ENCODE measurements at regions not wholly inside any gene's neighbourhood (a gene's known extent, or its start where the extent isn't known, plus 50 kb on each side); places are given as distances from the start of the nearest gene placed in this dataset.

DNA sequence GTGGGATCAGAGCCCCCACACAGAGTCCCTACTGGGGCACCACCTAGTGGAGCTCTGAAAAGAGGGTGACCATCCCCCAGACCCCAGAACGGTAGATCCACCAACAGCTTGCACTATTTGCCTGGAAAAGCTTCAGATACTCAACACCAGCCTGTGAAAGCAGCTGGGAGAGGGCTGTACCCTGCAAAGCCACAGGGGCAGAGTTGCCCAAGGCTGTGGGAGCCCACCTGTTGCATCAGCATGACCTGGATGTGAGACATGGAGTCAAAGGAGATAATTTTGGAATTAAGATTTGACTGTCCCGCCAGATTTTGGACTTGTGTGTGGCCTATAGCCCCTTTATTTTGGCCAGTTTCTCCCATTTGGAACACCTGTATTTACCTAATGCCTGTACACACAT is 260.4 kb downstream of the TBX18 start:
- Histone ChIP-seq H3K9me3 (ENCODE audit: control insufficient read depth, insufficient read depth, low read depth, low read length) (peaks cover 6% of the 10 kb centered on the region; the same call in 1 of the 2 replicates), H3K36me3 (ENCODE audit: control insufficient read depth, insufficient read depth, low read length) (no peaks in the 10 kb centered on the region), H3K4me3 (ENCODE audit: low read depth, low read length) (no peak overlapping the region), H3K27ac (ENCODE audit: low read depth, low read length) (no peak overlapping the region), H3K27me3 (ENCODE audit: control insufficient read depth, insufficient read depth, low read length) (no peaks in the 10 kb centered on the region), H3K4me1 (ENCODE audit: control insufficient read depth, insufficient read depth, low read length) (no peaks in the 10 kb centered on the region), H3K9ac (ENCODE audit: low read length) (no peak overlapping the region)

DNA sequence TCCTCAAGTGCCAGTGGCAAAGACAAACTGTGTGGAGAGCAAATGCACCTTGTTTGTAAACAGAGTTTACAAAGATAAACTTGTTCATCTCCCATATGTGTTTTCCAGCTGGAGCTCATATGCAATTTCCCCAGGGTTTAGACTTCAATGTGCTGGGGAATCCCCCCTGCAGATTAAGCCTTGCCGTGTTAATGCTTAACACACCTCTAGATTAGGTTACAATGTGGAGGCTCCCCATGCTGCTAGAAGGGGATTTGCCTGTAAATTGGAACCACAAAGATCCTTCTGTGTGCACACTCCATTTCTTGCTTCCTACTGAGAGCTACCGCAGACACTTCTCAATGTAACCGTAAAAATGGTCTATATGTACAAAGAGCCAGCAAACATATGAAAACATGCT is 263.1 kb downstream of the TBX18 start:
- Histone ChIP-seq H3K4me3 (ENCODE audit: low read depth, low read length) (no peak overlapping the region), H3K4me1 (ENCODE audit: control insufficient read depth, insufficient read depth, low read length) (no peaks in the 10 kb centered on the region), H3K27ac (ENCODE audit: low read depth, low read length) (no peak overlapping the region), H3K27me3 (ENCODE audit: control insufficient read depth, insufficient read depth, low read length) (no peaks in the 10 kb centered on the region), H3K9me3 (ENCODE audit: control insufficient read depth, insufficient read depth, low read depth, low read length) (peaks cover 4% of the 10 kb centered on the region; the same call in 1 of the 2 replicates), H3K36me3 (ENCODE audit: control insufficient read depth, insufficient read depth, low read length) (no peaks in the 10 kb centered on the region), H3K9ac (ENCODE audit: low read length) (no peak overlapping the region)

- Histone ChIP-seq H3K9me3 (ENCODE audit: control insufficient read depth, insufficient read depth, low read depth, low read length) (no peaks in the 10 kb centered on the region), H3K4me3 (ENCODE audit: low read depth, low read length) (no peak overlapping the region), H3K36me3 (ENCODE audit: control insufficient read depth, insufficient read depth, low read length) (no peaks in the 10 kb centered on the region), H3K9ac (ENCODE audit: low read length) (no peak overlapping the region), H3K4me1 (ENCODE audit: control insufficient read depth, insufficient read depth, low read length) (no peaks in the 10 kb centered on the region), H3K27me3 (ENCODE audit: control insufficient read depth, insufficient read depth, low read length) (no peaks in the 10 kb centered on the region), H3K27ac (ENCODE audit: low read depth, low read length) (no peak overlapping the region)
Observed at GRCh38 chr6:84500726-84501125, 263.7 kb downstream of the TBX18 start.

DNA sequence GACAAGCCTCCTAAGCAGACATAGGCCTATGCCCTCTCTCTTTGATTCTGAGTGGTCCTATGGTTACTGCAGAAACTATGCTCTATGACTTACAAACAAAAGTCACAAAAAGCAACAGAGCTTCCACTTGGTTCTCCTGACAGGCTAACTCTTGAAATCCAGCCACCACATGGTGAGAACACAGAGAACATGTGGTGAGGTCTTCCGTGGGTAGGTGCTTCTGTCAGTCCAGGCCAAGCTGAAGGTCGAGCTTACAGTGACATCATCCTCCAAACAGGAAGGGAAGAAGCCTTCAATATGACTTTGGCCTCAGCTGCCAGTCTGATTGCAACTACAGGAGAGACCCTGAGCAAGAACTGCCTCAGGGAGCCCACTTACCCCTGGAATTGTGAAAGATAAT is 265.5 kb downstream of the TBX18 start:
- H3K9ac ChIP-seq (ENCODE audit: low read length): no peak overlapping the region
- H3K4me3 ChIP-seq (ENCODE audit: low read depth, low read length): no peak overlapping the region
- H3K9me3 ChIP-seq (ENCODE audit: control insufficient read depth, insufficient read depth, low read depth, low read length): no peaks in the 10 kb centered on the region
- no peak overlapping the region for H3K27ac ChIP-seq (ENCODE audit: low read depth, low read length)
- H3K4me1 ChIP-seq (ENCODE audit: control insufficient read depth, insufficient read depth, low read length): no peaks in the 10 kb centered on the region
- H3K27me3 ChIP-seq (ENCODE audit: control insufficient read depth, insufficient read depth, low read length): no peaks in the 10 kb centered on the region
- no peaks in the 10 kb centered on the region for H3K36me3 ChIP-seq (ENCODE audit: control insufficient read depth, insufficient read depth, low read length)

GRCh38 chr6:84492241-84493165 is 265.1 kb upstream of the CEP162 start:
- Histone ChIP-seq H3K27me3 (ENCODE audit: control insufficient read depth, insufficient read depth, low read length) (no peaks in the 10 kb centered on the region), H3K4me3 (ENCODE audit: low read depth, low read length) (no peak overlapping the region), H3K36me3 (ENCODE audit: control insufficient read depth, insufficient read depth, low read length) (no peaks in the 10 kb centered on the region), H3K9ac (ENCODE audit: low read length) (no peak overlapping the region), H3K4me1 (ENCODE audit: control insufficient read depth, insufficient read depth, low read length) (no peaks in the 10 kb centered on the region), H3K9me3 (ENCODE audit: control insufficient read depth, insufficient read depth, low read depth, low read length) (peaks cover 26% of the 10 kb centered on the region), H3K27ac (ENCODE audit: low read depth, low read length) (no peak overlapping the region)

DNA sequence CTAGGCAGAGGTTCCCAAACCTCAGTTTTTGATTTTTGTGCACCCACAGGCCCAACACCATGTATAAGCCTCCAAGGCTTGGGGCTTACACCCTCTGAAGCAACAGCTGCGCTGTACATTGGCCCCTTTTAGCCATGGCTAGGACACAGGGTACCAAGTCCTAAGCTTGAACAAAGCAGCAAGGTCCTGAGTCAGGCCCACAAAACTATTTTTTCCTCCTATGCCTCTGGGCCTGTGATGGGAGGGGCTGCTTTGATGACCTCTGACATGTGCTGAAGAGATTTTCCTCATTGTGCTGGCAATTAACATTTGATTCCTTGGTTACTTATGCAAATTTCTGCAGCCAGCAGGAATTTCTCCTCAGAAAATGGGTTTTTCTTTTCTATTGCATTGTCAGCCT is 262.2 kb upstream of the CEP162 start:
- Histone ChIP-seq H3K9ac (ENCODE audit: low read length) (no peak overlapping the region), H3K4me1 (ENCODE audit: control insufficient read depth, insufficient read depth, low read length) (no peaks in the 10 kb centered on the region), H3K36me3 (ENCODE audit: control insufficient read depth, insufficient read depth, low read length) (no peaks in the 10 kb centered on the region), H3K4me3 (ENCODE audit: low read depth, low read length) (no peak overlapping the region), H3K27ac (ENCODE audit: low read depth, low read length) (no peak overlapping the region), H3K27me3 (ENCODE audit: control insufficient read depth, insufficient read depth, low read length) (no peaks in the 10 kb centered on the region), H3K9me3 (ENCODE audit: control insufficient read depth, insufficient read depth, low read depth, low read length) (peaks cover 26% of the 10 kb centered on the region)

GRCh38 chr6:84486526-84486925 is 259.1 kb upstream of the CEP162 start:
- Histone ChIP-seq H3K4me3 (ENCODE audit: low read depth, low read length) (no peak overlapping the region), H3K9me3 (ENCODE audit: control insufficient read depth, insufficient read depth, low read depth, low read length) (peaks cover 26% of the 10 kb centered on the region), H3K27me3 (ENCODE audit: control insufficient read depth, insufficient read depth, low read length) (no peaks in the 10 kb centered on the region), H3K36me3 (ENCODE audit: control insufficient read depth, insufficient read depth, low read length) (no peaks in the 10 kb centered on the region), H3K27ac (ENCODE audit: low read depth, low read length) (no peak overlapping the region), H3K9ac (ENCODE audit: low read length) (no peak overlapping the region), H3K4me1 (ENCODE audit: control insufficient read depth, insufficient read depth, low read length) (no peaks in the 10 kb centered on the region)

DNA sequence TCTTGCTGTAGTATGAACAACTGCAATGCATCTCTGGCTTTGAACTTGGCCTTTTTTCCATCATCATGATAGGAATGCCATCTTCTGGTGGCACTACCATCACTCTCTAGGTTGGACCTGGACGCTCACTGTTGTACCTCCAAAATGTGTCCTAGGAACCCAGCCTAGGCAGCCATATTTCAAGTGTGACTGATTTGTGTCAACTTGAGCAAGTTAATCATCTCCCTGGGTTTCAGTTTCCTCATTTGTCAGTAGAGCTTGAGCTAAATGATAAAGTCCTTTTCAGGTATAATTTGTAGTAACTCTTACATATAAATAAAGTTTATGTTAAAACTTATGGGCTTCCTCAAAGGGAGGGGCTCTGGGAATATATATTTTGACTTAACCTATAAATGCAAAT is 241.7 kb upstream of the CEP162 start:
- H3K9ac ChIP-seq (ENCODE audit: low read length): no peak overlapping the region
- no peak overlapping the region for H3K27ac ChIP-seq (ENCODE audit: low read depth, low read length)
- no peak overlapping the region for H3K4me3 ChIP-seq (ENCODE audit: low read depth, low read length)
- H3K36me3 ChIP-seq (ENCODE audit: control insufficient read depth, insufficient read depth, low read length): no peaks in the 10 kb centered on the region
- no peaks in the 10 kb centered on the region for H3K9me3 ChIP-seq (ENCODE audit: control insufficient read depth, insufficient read depth, low read depth, low read length)
- H3K4me1 ChIP-seq (ENCODE audit: control insufficient read depth, insufficient read depth, low read length): no peaks in the 10 kb centered on the region; the same call in 1 of the 2 replicates
- no peaks in the 10 kb centered on the region for H3K27me3 ChIP-seq (ENCODE audit: control insufficient read depth, insufficient read depth, low read length)

DNA sequence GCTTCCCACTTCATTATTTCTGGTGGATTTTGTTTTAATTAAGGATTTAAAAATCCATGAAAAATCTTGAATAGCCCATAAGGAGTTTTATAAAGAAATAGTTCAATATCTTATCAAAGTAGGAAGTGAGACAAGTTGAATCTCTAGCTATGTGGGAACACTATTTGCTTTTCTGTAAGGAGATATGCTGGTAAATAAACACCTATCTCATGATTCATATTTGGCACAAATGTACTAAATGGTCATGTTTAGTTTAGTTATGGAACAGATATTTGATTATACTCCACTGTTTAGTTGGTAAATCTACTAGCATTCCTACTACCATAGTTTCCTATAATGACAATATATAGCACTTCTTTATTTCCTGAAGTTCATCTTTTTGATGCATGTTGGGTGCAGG is 239.9 kb upstream of the CEP162 start:
- H3K27me3 ChIP-seq (ENCODE audit: control insufficient read depth, insufficient read depth, low read length): no peaks in the 10 kb centered on the region
- H3K27ac ChIP-seq (ENCODE audit: low read depth, low read length): no peak overlapping the region
- no peak overlapping the region for H3K9ac ChIP-seq (ENCODE audit: low read length)
- H3K36me3 ChIP-seq (ENCODE audit: control insufficient read depth, insufficient read depth, low read length): no peaks in the 10 kb centered on the region
- no peaks in the 10 kb centered on the region for H3K9me3 ChIP-seq (ENCODE audit: control insufficient read depth, insufficient read depth, low read depth, low read length)
- no peaks in the 10 kb centered on the region; the same call in 1 of the 2 replicates for H3K4me1 ChIP-seq (ENCODE audit: control insufficient read depth, insufficient read depth, low read length)
- H3K4me3 ChIP-seq (ENCODE audit: low read depth, low read length): no peak overlapping the region

DNA sequence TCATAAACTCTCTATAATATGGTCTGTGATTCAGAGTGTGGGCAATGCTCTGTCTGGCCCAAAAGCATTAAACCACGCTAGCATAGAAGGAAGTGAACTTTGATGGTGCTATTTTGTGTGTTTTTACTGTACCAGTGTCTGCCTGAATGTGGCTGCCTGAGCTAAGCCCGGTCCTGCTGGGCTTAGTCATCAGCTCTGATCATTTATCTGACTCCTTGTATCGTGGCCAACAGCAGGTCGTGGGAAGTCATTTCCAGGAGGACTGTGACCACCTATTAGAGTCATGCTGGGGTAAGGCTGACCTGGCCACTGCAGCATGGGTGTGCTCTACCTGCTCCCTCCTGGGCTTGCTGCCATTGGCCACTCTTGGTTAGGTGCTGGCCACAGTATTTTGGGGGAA is 239.1 kb upstream of the CEP162 start:
- no peaks in the 10 kb centered on the region for H3K9me3 ChIP-seq (ENCODE audit: control insufficient read depth, insufficient read depth, low read depth, low read length)
- H3K27me3 ChIP-seq (ENCODE audit: control insufficient read depth, insufficient read depth, low read length): no peaks in the 10 kb centered on the region
- no peaks in the 10 kb centered on the region for H3K36me3 ChIP-seq (ENCODE audit: control insufficient read depth, insufficient read depth, low read length)
- H3K4me3 ChIP-seq (ENCODE audit: low read depth, low read length): no peak overlapping the region
- H3K4me1 ChIP-seq (ENCODE audit: control insufficient read depth, insufficient read depth, low read length): no peaks in the 10 kb centered on the region; the same call in 1 of the 2 replicates
- no peak overlapping the region for H3K9ac ChIP-seq (ENCODE audit: low read length)
- H3K27ac ChIP-seq (ENCODE audit: low read depth, low read length): no peak overlapping the region

DNA sequence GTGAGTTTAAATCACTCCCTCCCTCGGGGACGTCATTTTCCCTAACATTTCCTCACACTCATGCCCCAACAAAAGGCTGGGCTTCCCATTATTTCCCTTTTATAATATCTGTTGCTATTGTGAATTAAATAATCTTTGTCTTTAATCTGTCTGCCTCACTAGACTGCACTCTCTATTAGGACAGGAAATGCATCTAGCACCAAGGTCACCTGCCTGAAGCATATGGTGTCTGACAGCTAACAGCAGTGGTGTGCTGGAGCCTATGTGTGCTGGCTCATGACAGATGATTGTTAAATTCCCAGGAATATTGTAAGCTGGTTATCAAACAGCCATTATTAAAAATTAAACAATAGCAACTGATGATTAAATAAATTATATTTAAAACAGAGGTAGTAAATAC is 237.0 kb upstream of the CEP162 start:
- no peaks in the 10 kb centered on the region for H3K9me3 ChIP-seq (ENCODE audit: control insufficient read depth, insufficient read depth, low read depth, low read length)
- no peak overlapping the region for H3K4me3 ChIP-seq (ENCODE audit: low read depth, low read length)
- H3K9ac ChIP-seq (ENCODE audit: low read length): no peak overlapping the region
- no peaks in the 10 kb centered on the region for H3K36me3 ChIP-seq (ENCODE audit: control insufficient read depth, insufficient read depth, low read length)
- no peaks in the 10 kb centered on the region; the same call in 1 of the 2 replicates for H3K4me1 ChIP-seq (ENCODE audit: control insufficient read depth, insufficient read depth, low read length)
- H3K27me3 ChIP-seq (ENCODE audit: control insufficient read depth, insufficient read depth, low read length): no peaks in the 10 kb centered on the region
- H3K27ac ChIP-seq (ENCODE audit: low read depth, low read length): no peak overlapping the region

Measured in HUES6 (cell line).